ENCODE measurements at regions not wholly inside any gene's neighbourhood (a gene's known extent, or its start where the extent isn't known, plus 50 kb on each side); places are given as distances from the start of the nearest gene placed in this dataset.

DNA sequence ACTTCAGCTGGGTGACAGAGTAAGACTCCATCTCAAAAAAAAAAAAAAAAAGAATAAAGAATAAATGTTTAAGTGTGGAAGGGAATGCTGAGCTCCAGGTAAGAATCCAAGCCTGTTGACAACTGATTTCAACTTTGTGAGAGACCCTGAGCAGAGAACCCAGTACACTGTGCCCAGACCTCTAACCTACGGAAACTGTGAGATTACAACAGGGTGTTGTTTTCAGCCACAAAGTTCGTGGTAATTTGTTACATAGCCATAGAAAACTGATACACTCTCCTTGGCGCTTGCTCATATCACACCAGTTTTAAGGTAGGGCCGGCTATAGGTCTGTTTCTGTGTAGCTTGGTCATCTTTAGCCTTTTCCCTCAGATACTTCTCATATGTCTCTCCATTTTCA lies 98.4 kb upstream of the PAPOLG start:
- no peak for DNase-seq (ENCODE audit: low read depth, low spot score)

GRCh38 chr2:60659026-60659425 lies 97.0 kb upstream of the PAPOLG start:
- no peak for DNase-seq (ENCODE audit: low read depth, low spot score)

DNA sequence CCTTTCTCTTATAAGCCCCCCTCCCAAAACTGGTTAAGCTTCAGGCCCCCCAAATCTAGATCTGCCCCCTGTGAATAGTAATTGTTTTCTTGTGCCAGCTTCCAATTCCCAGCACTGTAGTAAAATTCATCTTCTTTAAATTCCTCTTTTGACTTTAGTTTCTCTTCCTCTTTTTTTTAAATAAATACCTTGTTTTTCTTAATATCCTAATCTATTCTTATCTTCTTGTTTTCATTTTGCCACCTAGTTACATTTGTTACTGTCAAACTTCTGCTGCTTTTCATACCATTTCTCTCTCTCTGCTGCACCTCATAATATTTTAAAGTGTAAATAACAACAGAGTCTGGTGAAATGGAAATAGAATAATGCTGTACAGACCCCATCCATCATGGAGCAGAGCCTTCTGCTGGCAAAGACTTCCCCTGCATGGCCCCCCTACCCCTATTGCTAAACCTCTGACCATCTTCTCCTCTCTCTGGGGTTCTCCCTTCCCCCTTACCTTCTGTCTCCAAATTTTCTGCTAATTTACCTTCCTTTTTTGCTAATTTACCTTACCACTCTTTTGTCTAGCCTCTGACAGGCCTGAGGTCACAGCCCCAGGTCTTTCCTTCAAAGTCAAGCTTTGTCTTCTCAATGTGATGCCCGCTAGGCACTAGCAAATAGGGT lies 94.9 kb upstream of the PAPOLG start:
- no peak for DNase-seq (ENCODE audit: low read depth, low spot score)

DNA sequence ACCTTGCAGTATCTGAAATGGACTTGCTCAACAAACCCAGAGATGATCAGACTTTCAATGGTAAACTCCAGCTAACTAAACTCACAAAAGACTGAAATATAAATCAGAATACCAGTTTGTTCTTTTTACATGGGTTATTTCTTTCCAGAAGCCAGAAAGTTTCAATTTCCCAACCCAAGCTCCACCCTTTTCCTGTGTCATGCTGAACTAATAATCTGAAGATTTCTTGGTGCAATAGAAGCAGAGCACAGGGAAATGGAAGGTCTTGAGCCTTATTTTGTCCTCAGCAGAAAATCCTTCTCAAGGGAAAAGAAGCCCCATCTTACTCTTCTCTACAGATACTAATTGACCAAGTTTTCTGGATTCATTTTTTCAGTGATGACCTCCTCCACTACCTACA lies 93.3 kb upstream of the PAPOLG start:
- no peak for DNase-seq (ENCODE audit: low read depth, low spot score)

DNA sequence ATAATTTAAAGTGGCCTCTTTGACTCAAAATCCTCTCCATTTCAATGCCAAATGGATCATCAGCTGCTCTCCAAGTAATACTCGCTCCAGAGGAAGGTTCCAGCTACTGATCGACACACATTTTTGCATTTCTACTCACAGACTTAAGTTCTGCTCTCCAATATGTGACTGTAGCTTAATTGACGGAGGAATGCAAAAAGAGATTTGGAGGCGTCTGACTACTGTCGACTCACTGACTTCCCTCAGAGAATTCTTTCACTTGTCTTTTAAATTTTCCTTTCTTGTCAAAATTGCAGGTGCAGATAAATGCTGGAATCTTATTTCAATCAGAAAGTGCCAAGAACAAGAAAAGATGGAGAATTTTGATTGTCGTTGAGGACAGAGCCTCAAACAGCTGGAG lies 84.1 kb upstream of the PAPOLG start:
- DNase-seq (ENCODE audit: low read depth, low spot score) = no peak

DNA sequence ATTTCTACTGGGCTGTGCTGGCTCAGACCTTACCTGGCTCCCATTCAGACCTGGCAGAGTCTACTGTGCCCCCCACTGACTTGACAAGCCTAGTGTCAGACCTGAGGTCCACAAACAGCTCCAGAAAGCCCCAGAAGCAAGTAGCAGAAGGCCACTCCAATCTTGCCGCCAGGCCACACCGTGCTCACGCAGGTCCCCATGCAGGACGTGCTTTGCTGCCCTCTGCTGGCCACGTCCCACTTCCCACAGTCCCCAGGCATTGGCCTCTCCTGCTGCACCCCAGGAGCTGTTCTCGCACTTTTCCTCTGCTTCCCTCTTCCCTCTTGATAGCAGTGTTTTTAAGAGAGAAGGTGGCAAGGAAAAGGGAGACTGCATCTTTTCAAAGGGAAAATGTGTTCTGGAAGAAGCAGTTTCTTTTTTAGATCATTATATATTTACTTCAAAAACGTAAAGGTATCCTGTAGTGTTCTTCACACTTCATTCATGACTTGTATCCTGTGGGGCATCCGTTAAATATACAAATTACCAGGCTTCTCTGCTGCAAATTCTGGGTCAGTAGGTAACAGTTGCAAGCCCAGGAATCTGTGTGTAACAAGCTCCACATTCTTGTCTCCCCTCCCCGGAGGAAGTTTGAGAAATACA lies 81.4 kb upstream of the PAPOLG start:
- peak; percentile 56 for DNase-seq (ENCODE audit: low read depth, low spot score)

GRCh38 chr2:60675301-60675700 lies 80.8 kb upstream of the PAPOLG start:
- no peak for DNase-seq (ENCODE audit: low read depth, low spot score)

GRCh38 chr2:60676706-60677330 lies 79.2 kb upstream of the PAPOLG start:
- DNase-seq (ENCODE audit: low read depth, low spot score) = no peak

DNA sequence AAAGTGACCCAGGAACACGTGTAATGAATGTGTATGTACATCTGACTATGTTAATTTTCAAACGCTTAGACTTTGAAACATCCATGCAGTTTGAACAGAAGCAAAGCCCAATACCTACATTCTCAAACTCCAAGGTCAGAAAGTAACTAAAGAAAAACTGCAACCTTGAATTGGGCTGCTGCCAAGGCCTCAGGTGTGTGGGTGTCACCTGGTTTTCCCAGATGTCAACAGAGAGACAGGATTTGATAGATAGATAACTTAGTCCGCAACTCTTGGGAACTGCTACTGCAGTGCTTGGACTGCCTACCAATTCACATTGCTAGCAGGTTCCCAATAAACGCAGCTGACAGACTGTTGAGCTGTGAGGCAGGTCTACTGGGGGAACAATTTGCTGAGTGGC lies 78.7 kb upstream of the PAPOLG start:
- no peak for DNase-seq (ENCODE audit: low read depth, low spot score)

- no peak for DNase-seq (ENCODE audit: low read depth, low spot score)
These were observed 77.5 kb upstream of the PAPOLG start for GRCh38 chr2:60678551-60678950.

- no peak for DNase-seq (ENCODE audit: low read depth, low spot score)
These were observed 76.9 kb upstream of the PAPOLG start for GRCh38 chr2:60679036-60679780.

DNA sequence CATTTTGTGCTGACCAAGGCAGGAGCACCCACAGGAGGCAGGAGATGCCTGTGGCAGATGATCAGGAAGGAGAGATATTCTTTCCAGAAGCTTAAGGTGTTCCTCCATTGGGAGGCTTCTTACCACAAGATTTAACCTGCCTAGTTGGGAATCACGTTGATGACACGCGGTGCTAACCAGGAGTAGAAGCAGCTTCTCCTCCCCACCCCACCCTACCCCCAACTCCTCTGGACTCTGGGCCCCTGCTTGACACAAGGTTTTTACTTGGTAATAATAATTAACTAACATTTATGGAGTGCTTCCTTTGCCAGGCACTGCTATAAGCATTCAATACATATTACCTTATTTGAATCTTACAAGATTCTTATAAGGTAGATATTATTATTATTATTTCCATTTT lies 62.5 kb upstream of the PAPOLG start:
- DNase-seq (ENCODE audit: low read depth, low spot score) = no peak

DNA sequence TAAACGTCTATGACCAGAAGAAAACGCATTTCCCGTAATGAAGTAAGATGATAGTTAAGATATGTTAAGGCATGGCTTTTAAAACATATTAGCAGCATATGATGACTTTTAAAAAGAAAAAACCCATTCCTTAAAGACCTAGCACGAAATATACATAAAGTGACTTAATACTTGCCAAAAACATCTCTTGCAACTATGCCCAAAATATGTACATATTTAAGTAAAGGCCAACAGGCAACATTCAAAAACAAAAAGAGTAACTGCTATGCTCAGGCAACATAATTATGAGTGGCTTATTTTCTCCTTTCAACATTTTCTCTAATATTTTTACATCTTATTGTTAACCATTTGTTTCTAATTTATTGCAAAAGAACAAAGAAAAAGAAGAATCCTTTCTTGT lies 60.3 kb upstream of the PAPOLG start:
- DNase-seq (ENCODE audit: low read depth, low spot score) = no peak

DNA sequence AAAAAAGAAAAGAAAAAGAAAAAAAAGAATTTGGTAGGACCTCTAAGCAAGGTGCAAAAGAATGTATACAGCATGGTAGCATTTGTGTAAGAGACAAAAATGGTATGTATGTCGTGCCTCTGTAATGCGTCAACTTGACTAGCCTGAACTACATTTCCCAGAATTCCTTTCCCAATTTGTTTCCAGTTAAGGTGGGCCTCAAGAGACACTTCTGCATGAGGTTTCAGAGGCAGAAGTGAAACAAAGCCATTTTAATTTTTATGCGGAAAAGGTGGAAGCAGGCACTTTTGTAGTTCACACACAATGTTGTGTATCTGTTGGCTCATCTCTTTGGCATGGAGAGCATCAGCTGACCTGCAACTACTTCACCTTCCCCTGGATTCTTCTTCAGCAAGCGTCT lies 56.5 kb upstream of the PAPOLG start:
- DNase-seq (ENCODE audit: low read depth, low spot score) = no peak

GRCh38 chr2:60706021-60706420 lies 50.0 kb upstream of the PAPOLG start:
- DNase-seq (ENCODE audit: low read depth, low spot score) = no peak
